ENCODE measurements at regions not wholly inside any gene's neighbourhood (a gene's known extent, or its start where the extent isn't known, plus 50 kb on each side); places are given as distances from the start of the nearest gene placed in this dataset.

GRCh38 chr17:70886648-70887047 lies 717.3 kb downstream of the KCNJ2 start:
- no peak for FAIRE-seq
- DNase-seq (ENCODE audit: low spot score in 2 of 2), result no peak

GRCh38 chr17:70888324-70888723 lies 719.0 kb downstream of the KCNJ2 start:
- FAIRE-seq (no peak), DNase-seq (ENCODE audit: low spot score in 2 of 2) (no peak)

DNA sequence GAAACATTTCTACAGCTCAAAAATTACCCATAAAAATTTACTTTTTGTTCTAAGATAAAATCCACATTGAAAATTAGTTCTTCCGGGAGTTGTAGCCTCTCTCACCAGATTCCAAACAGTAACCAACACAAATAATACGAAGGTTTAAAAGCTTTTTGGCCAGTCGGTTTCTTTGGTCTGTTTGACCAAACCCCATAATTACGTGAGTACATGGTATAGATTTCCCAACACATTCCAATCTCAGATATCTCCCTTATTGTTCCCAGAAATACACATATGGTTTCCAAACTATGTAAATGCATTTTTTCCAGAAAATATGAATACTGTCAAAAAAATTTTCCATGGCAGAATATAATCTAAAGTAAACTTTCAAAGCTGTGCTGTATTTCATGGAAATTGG lies 722.0 kb downstream of the KCNJ2 start:
- FAIRE-seq, result no peak

GRCh38 chr17:70892527-70892926 lies 723.2 kb downstream of the KCNJ2 start:
- no peak for FAIRE-seq
- no peak for DNase-seq (ENCODE audit: low spot score in 2 of 2)

More for the DNA sequence above, 722.0 kb downstream of the KCNJ2 start:
- DNase-seq (ENCODE audit: low spot score in 2 of 2), result no peak

- no peak for DNase-seq (ENCODE audit: low spot score in 2 of 2)
- no peak for FAIRE-seq
These were observed 727.5 kb downstream of the KCNJ2 start for GRCh38 chr17:70896843-70897242.

DNA sequence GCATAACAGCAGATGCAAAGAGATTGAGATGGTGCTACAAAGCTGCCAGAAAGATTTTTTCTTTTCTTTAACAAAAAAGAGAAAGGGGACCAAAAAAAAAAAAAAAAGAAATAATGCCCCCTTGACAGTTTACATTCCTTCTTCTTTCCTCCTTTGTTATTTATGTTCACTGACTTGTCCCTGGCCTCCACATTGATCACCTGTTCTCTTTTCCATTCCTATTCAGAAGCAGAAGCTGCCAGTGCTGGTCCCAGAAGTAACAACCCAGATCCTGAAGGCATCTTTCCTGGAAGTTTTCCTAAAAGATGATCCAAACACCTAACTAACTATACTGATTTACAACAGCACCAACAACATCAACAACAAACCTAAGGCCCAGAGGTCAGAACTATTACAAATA lies 728.1 kb downstream of the KCNJ2 start:
- DNase-seq (ENCODE audit: low spot score in 2 of 2), result no peak
- no peak for FAIRE-seq

DNA sequence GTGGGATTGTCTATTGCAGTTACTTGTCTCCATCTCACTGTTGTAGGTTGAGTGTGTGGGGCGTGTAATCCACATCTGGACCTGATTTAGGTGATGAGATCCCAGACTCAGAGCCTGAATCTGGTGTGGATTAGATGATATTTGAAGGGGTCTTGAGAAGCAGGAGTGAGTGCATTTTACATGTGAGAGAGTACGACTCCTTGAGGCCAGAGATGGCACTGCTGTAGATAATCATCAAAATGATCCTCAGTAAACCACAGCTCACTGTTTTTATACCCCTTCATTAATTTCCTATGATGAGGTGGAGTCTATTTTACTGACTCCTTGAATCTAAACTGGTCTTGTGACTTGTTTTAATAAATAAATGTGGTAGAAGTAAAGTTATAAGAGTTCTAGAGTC lies 732.5 kb downstream of the KCNJ2 start:
- DNase-seq (ENCODE audit: low spot score in 2 of 2) (no peak), FAIRE-seq (no peak)

DNA sequence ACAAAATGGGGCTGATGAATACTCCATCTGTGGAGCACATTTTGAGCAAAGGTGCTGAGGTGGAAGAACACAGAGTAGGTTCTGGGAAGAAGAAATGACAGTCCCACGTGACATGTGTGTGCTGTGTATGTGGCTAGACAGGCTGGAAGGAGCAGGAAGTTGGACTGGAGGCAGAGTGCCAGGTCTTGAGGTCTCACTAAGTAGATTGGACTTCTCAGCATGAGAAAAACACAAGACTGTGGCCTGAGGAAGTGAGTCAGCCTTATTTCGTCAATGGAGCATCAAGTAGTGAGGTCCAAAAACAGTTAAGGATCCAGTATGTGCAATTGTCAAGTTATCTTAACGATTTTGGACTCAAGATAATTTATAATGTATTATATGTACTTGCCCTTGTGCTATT lies 736.5 kb downstream of the KCNJ2 start:
- DNase-seq (ENCODE audit: low spot score in 2 of 2), result no peak
- FAIRE-seq, result no peak

DNA sequence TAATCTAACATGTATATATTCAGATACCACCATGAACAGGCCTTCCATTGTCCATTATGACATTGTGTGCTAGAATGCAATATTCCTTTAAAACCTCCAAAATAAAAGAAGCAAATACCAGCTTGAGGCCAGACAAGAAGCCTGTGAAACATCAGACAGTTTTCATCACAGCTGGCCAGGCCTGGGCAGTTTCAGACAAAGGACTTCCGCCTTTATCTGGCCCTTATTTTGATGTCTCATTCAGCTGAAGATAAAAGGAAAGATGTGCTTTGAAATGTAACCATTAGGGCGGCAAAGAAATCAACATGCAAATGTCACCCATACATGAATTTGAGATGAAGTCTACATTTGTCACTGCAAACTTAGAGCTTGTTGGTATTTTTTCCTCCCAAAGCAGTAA lies 737.5 kb downstream of the KCNJ2 start:
- no peak for DNase-seq (ENCODE audit: low spot score in 2 of 2)
- FAIRE-seq, result no peak

DNA sequence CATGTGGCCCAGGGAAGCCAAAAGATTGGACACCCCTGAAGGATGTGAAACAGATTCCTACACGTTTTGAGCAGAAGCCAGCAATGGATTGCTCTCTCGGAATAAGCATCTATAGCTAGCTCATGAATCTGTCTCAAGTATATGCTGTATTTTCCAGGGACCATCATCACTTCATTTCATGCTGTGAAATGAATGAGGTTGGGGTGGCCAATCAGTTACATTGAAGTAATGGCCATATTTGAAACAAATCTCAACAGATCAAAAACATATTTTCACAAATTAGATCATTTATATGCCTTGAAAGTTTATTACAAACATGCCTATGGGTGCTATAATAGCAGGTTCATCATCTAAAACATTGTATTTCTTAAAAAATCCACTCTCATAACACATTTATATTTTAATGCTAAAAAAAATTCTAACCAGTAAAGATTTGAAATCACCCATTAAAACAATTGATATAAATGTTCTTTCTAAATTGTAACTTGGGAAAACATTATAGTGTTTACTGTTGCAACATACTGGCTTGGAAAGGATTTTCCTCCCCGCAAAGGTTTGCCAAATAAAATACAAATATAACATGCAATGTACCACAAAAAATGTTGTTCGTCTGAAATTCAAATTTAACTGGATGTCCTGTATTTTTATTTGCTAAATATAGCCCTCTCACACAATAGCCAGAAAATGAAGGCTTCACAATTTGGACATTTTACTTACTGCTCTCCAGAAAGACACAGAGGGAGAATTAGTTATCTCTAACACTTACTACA lies 743.6 kb downstream of the KCNJ2 start:
- no peak for DNase-seq (ENCODE audit: low spot score in 2 of 2)
- FAIRE-seq, result no peak

- FAIRE-seq (no peak), DNase-seq (ENCODE audit: low spot score in 2 of 2) (no peak)
These were observed 747.1 kb downstream of the KCNJ2 start for GRCh38 chr17:70916469-70916868.

GRCh38 chr17:70919241-70919640 lies 749.9 kb downstream of the KCNJ2 start:
- no peak for DNase-seq (ENCODE audit: low spot score in 2 of 2)
- no peak for FAIRE-seq

DNA sequence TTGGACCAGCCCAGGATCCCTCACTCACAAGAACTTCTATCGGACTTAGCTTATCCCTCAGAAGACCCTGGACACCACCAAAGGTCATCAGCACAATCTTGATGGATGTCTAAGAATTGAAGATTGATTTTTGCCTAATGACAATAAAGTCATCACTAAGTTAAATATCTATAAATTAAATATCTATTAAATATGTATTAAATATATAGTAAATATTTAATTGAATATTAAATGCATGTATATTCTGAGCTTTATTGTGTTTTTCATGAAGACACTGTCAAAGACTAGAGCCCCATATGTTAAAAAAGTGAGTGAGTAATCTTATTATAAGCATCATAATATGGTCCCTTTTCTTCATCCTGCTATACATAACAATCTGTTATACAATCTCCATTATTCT lies 751.1 kb downstream of the KCNJ2 start:
- no peak for FAIRE-seq

DNA sequence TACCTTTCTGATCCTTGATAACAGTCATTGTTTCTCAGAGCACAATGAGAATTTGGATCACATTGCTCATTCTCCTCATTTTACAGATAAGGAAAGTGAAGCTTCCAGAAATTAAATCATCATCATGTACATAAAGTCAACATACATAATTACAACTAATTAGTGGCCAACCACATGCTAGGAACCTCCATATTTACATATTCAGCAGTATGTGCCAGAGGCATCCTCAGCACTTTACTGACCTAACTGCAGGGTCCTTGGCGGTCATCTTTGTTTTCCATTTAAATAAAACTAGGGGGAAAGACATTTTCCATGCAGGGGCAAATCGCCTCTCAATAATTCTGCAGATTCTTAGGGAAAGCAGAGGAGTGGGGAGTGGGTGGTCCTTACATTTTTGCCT lies 752.9 kb downstream of the KCNJ2 start:
- no peak for DNase-seq (ENCODE audit: low spot score in 2 of 2)
- FAIRE-seq, result no peak

More for the DNA sequence above, 751.1 kb downstream of the KCNJ2 start:
- DNase-seq (ENCODE audit: low spot score in 2 of 2), result no peak

- FAIRE-seq (no peak), DNase-seq (ENCODE audit: low spot score in 2 of 2) (no peak)
These were observed 755.4 kb downstream of the KCNJ2 start for GRCh38 chr17:70924776-70925175.

GRCh38 chr17:70929226-70929625 lies 759.9 kb downstream of the KCNJ2 start:
- DNase-seq (ENCODE audit: low spot score in 2 of 2) (no peak), FAIRE-seq (no peak)

GRCh38 chr17:70934231-70934630 lies 764.9 kb downstream of the KCNJ2 start:
- FAIRE-seq (no peak), DNase-seq (ENCODE audit: low spot score in 2 of 2) (no peak)

DNA sequence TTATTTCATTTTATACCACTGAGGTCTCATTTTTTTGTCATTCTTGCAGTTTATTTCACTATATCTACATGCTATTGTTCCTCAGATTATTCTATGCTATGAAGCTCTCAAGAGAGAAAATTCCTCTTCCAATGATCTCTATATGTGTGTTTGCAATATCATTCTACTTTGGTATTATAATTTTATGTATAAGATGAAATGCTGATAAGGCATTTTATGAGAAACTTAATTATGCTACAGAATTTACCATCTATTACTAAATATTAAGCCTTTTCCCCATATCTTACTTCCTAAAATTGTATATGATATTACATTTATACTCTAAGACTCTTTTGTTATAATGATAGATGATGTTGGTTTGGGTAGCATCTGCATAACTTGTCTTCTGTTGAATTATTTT lies 765.5 kb downstream of the KCNJ2 start:
- no peak for FAIRE-seq
- no peak for DNase-seq (ENCODE audit: low spot score in 2 of 2)

- FAIRE-seq (no peak), DNase-seq (ENCODE audit: low spot score in 2 of 2) (no peak)
These were observed 767.4 kb downstream of the KCNJ2 start for GRCh38 chr17:70936724-70937123.

DNA sequence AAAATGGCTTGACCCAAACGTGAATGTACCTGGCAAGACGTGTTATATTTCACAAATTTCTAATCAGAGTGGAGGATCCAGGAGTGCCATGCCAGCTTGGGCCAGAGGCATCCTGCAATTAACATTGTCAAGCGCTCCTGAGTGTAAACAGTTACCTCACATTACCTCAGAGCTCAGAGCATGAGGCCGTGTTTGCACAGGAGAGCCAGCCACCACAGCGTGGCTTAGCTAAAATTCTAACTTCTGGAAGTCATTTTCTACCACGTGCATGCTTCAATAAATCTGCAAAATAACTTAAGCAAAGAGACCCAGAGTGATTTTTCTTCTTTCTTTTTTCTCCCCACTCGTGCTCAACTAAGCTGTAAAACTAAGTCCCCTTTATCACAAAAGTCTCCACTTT lies 769.0 kb downstream of the KCNJ2 start:
- FAIRE-seq, result no peak
- no peak for DNase-seq (ENCODE audit: low spot score in 2 of 2)

GRCh38 chr17:70945386-70945785 lies 776.1 kb downstream of the KCNJ2 start:
- no peak for DNase-seq (ENCODE audit: low spot score in 2 of 2)
- no peak for FAIRE-seq

GRCh38 chr17:70947215-70947614 lies 777.9 kb downstream of the KCNJ2 start:
- DNase-seq (ENCODE audit: low spot score in 2 of 2) (no peak), FAIRE-seq (no peak)

All from frontal cortex (tissue), 3 donors.